Loucy (cell line): ENCODE measurements at regions not wholly inside any gene's neighbourhood (a gene's known extent, or its start where the extent isn't known, plus 50 kb on each side); places are given as distances from the start of the nearest gene placed in this dataset.

Experiments
- H2AFZ ChIP-seq: fragments of 200-600 bp; sonication (generic); 2 replicates; pipeline ENCODE4 v1.6.0; 2016; ENCODE audit warnings: antibody characterized with exemption, mild to moderate bottlenecking, low read length, moderate library complexity
- H3F3A ChIP-seq: fragments of 200-600 bp; 2 replicates; pipeline ENCODE4 v1.6.0; 2016; ENCODE audit warnings: antibody characterized with exemption, low read depth, mild to moderate bottlenecking
- H3K27me3 ChIP-seq: fragments of 200-600 bp; sonication (generic); 2 replicates; pipeline ENCODE4 v1.6.1; 2014; ENCODE audit warnings: low read length, mild to moderate bottlenecking; ENCODE audit not compliant: insufficient read depth, poor library complexity, severe bottlenecking
- H3K36me3 ChIP-seq: fragments of 200-600 bp; sonication (generic); 2 replicates; pipeline ENCODE4 v1.6.1; 2016; ENCODE audit warnings: low read length; ENCODE audit not compliant: insufficient read depth
- H3K4me1 ChIP-seq: fragments of 200-600 bp; sonication (generic); 2 replicates; pipeline ENCODE4 v1.5.1; 2014; ENCODE audit warnings: low read length, mild to moderate bottlenecking; ENCODE audit not compliant: insufficient read depth, poor library complexity, severe bottlenecking
- H3K4me2 ChIP-seq: fragments of 200-600 bp; sonication (generic); 2 replicates; pipeline ENCODE4 v1.6.0; 2014; ENCODE audit warnings: antibody characterized with exemption, low read length, low read depth, mild to moderate bottlenecking; ENCODE audit not compliant: poor library complexity, severe bottlenecking
- H3K4me3 ChIP-seq: fragments of 200-600 bp; sonication (generic); 2 replicates; pipeline ENCODE4 v1.5.1; 2014; ENCODE audit warnings: low read length, mild to moderate bottlenecking, mixed read lengths; ENCODE audit not compliant: poor library complexity, severe bottlenecking
- H3K79me2 ChIP-seq: fragments of 200-600 bp; sonication (generic); 2 replicates; pipeline ENCODE4 v1.6.1; 2014; ENCODE audit warnings: low read length; ENCODE audit not compliant: insufficient read depth
- H3K9ac ChIP-seq: fragments of 200-600 bp; sonication (generic); 2 replicates; pipeline ENCODE4 v1.6.0; 2014; ENCODE audit warnings: mild to moderate bottlenecking, low read depth, low read length, moderate library complexity; ENCODE audit not compliant: poor library complexity, severe bottlenecking
- H3K9me2 ChIP-seq: fragments of 200-600 bp; sonication (generic); replicated peaks from 2 replicates; pipeline ENCODE4 v1.6.1; 2016; ENCODE audit warnings: low read depth, low read length, mixed read lengths
- H3K9me3 ChIP-seq: fragments of 200-600 bp; sonication (generic); 2 replicates; pipeline ENCODE4 v1.6.1; 2014; ENCODE audit warnings: mild to moderate bottlenecking, antibody characterized with exemption, low read length, low read depth; ENCODE audit not compliant: insufficient read depth
- H4K20me1 ChIP-seq: fragments of 200-600 bp; sonication (generic); 2 replicates; pipeline ENCODE4 v1.6.0; 2014; ENCODE audit warnings: antibody characterized with exemption, low read length, mild to moderate bottlenecking; ENCODE audit not compliant: insufficient read depth, poor library complexity, severe bottlenecking
- CTCF ChIP-seq: fragments of 200-600 bp; sonication (generic); conservative IDR thresholded peaks from 2 replicates; pipeline ENCODE4 v1.5.1; 2014; ENCODE audit warnings: mild to moderate bottlenecking, antibody characterized with exemption, low read length
- EZH2phosphoT487 ChIP-seq: fragments of 200-600 bp; IDR thresholded peaks from 2 replicates; pipeline ENCODE4 v1.6.1; 2018; ENCODE audit warnings: antibody characterized with exemption, mild to moderate bottlenecking, moderate library complexity, borderline replicate concordance

- TF ChIP-seq EZH2phosphoT487 = no peak
- no peak for TF ChIP-seq CTCF
- Histone ChIP-seq H3K36me3 (no peaks in the 10 kb centered on the region), H3K9ac (no peak overlapping the region)
These were observed 385.2 kb downstream of the NPIPA8 start for GRCh38 chr16:17951378-17951777.

GRCh38 chr16:17949982-17950250 lies 386.6 kb downstream of the NPIPA8 start:
- Histone ChIP-seq H3K9me3 (no peaks in the 10 kb centered on the region), H3K9ac (no peak overlapping the region), H3K4me2 (no peak overlapping the region), H3K4me3 (no peak overlapping the region), H3K36me3 (no peaks in the 10 kb centered on the region), H2AFZ (no peak overlapping the region), H3F3A (no peaks in the 10 kb centered on the region), H4K20me1 (no peaks in the 10 kb centered on the region), H3K4me1 (no peaks in the 10 kb centered on the region), H3K9me2 (no peaks in the 10 kb centered on the region), H3K79me2 (no peaks in the 10 kb centered on the region), H3K27me3 (no peaks in the 10 kb centered on the region)
- no peak for TF ChIP-seq EZH2phosphoT487
- TF ChIP-seq CTCF = no peak

More at GRCh38 chr16:17951378-17951777, 385.2 kb downstream of the NPIPA8 start:
- no peak overlapping the region for H2AFZ ChIP-seq
- H3K27me3 ChIP-seq = no peaks in the 10 kb centered on the region
- H3K4me2 ChIP-seq = no peak overlapping the region
- H3K9me3 ChIP-seq = no peaks in the 10 kb centered on the region
- H3K79me2 ChIP-seq = no peaks in the 10 kb centered on the region
- no peaks in the 10 kb centered on the region for H3K9me2 ChIP-seq
- H3F3A ChIP-seq = no peaks in the 10 kb centered on the region
- no peaks in the 10 kb centered on the region for H4K20me1 ChIP-seq
- H3K4me1 ChIP-seq = no peaks in the 10 kb centered on the region
- no peak overlapping the region for H3K4me3 ChIP-seq

DNA sequence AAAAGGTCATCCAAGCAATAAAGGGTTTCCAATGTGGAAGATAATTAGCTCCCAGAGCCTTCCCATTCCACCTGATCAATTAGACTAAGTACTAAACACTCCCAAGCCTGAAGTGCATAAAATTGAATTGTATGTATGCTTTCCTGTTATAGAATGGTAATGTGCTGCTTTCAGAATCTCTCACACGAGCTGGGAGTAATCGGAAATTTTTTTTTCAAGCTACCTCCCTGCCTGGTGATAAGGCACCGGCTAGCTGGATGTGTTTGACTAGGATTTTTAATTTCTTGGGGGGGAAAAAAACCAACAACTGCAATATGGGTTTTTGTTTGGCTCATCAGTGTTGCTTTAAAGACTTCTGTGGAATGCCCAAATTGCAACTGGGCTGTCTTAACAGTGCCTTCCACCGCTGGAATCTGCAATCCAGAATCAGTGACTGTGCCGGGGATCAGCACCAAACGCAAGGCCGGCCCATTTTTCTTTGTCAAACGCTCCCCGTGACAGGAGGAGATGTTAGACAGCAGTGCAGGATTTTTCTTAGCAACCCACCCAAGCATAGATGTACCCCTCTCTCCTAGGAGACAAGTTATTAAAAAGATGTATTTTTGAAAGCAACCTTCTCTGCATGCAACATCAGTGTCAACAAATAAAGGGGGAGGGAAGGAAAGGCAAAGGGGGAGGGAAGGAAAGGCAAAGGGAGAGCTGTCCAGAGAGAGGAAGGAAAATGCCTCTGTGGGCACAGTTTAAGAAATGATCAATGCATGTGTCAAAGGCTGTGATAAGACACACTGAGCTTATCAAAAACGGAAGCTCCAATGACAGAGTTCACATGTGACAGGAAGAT lies 387.2 kb downstream of the NPIPA8 start:
- no peak overlapping the region for H3K4me3 ChIP-seq
- no peaks in the 10 kb centered on the region for H3K79me2 ChIP-seq
- H3K27me3 ChIP-seq = no peaks in the 10 kb centered on the region
- H3K36me3 ChIP-seq = no peaks in the 10 kb centered on the region
- no peaks in the 10 kb centered on the region for H4K20me1 ChIP-seq
- H3F3A ChIP-seq = no peaks in the 10 kb centered on the region
- H3K9me3 ChIP-seq = peaks cover 2% of the 10 kb centered on the region; the same call in 1 of the 2 replicates
- no peak for TF ChIP-seq EZH2phosphoT487
- H3K9me2 ChIP-seq = no peaks in the 10 kb centered on the region
- no peak overlapping the region for H2AFZ ChIP-seq
- no peak overlapping the region for H3K9ac ChIP-seq
- H3K4me1 ChIP-seq = no peaks in the 10 kb centered on the region
- H3K4me2 ChIP-seq = no peak overlapping the region

DNA sequence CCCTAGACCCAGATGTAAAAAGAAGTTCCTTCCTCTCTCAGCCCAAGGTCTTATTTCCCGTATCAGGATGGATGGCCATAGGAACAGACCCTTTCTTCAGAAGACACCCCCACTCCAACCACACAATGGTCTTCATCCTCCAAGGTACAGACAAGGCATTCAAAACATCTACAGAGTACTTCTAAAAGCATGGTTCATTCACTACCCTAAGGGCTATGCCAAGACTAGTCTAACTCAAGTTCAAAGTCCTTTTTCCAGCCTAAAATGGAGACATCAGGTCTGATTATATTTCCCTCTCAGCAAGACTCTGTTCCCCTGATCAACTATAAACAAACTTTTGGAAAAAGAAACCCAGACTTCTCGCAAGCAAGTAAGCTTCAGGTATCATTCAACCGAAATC lies 388.9 kb downstream of the NPIPA8 start:
- Histone ChIP-seq H3K4me3 (no peak overlapping the region), H3K4me2 (no peak overlapping the region), H3K9ac (no peak overlapping the region)

More for the DNA sequence above, 388.9 kb downstream of the NPIPA8 start:
- Histone ChIP-seq H3K79me2 (no peaks in the 10 kb centered on the region), H2AFZ (no peak overlapping the region), H3F3A (no peaks in the 10 kb centered on the region), H3K9me3 (peaks cover 3% of the 10 kb centered on the region; the same call in 1 of the 2 replicates), H3K9me2 (no peaks in the 10 kb centered on the region), H3K36me3 (no peaks in the 10 kb centered on the region), H3K27me3 (no peaks in the 10 kb centered on the region), H3K4me1 (no peaks in the 10 kb centered on the region), H4K20me1 (no peaks in the 10 kb centered on the region)
- no peak for TF ChIP-seq EZH2phosphoT487
- TF ChIP-seq CTCF = no peak
